ENCODE measurements at regions not wholly inside any gene's neighbourhood (a gene's known extent, or its start where the extent isn't known, plus 50 kb on each side); places are given as distances from the start of the nearest gene placed in this dataset.

DNA sequence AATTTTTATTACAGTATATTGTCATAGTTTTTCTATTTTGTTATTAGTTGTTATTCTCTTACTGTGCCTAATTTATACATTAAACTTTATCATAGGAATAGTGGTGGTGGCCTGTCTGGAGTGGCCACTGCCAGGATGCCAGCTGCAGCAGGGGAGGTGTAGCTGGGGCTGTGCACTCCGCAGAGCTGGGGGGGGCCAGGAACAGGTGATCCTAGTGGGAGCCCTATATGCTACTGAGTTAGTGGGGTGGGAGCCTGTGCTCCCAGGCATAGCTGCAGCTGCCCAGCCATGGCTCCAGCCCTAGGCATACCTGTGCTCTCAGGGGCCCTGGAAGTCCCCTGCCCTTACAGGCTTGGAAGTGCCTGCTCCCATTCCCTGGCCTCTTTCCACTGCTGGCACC, 638.1 kb upstream of the KCNMB2 start:
- H3K4me3 ChIP-seq (ENCODE audit: low read depth in 1 of 3, low read length in 3 of 3), result peak overlapping the region in 1 of 3 donors; percentile 15
- no peaks in the 10 kb centered on the region for H3K4me1 ChIP-seq (ENCODE audit: control insufficient read depth in 4 of 4, insufficient read depth in 4 of 4, low read length in 3 of 4)
- H3K36me3 ChIP-seq (ENCODE audit: control insufficient read depth in 4 of 4, insufficient read depth in 3 of 4, low read depth in 1 of 4, low read length in 3 of 4), result peaks cover 0 to 13% (median 5%) of the 10 kb centered on the region in 4 donors
- DNase-seq (ENCODE audit: low spot score), result no peak
- H3K27ac ChIP-seq (ENCODE audit: low read depth in 1 of 2, low read length in 2 of 2), result no peak overlapping the region
- no peaks in the 10 kb centered on the region for H3K27me3 ChIP-seq (ENCODE audit: control insufficient read depth in 4 of 4, insufficient read depth in 4 of 4, low read length in 3 of 4)
- TF ChIP-seq, protein P1, sequence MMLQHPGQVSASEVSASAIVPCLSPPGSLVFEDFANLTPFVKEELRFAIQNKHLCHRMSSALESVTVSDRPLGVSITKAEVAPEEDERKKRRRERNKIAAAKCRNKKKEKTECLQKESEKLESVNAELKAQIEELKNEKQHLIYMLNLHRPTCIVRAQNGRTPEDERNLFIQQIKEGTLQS (IDR thresholded peaks at IDR 0.05), result no peak
- TF ChIP-seq FOXA2 (IDR thresholded peaks at IDR 0.05), result no peak
- no peak for TF ChIP-seq FOXA1 (IDR thresholded peaks at IDR 0.05)
- TF ChIP-seq NR2F2 (IDR thresholded peaks at IDR 0.05), result no peak
- TF ChIP-seq, protein P2, sequence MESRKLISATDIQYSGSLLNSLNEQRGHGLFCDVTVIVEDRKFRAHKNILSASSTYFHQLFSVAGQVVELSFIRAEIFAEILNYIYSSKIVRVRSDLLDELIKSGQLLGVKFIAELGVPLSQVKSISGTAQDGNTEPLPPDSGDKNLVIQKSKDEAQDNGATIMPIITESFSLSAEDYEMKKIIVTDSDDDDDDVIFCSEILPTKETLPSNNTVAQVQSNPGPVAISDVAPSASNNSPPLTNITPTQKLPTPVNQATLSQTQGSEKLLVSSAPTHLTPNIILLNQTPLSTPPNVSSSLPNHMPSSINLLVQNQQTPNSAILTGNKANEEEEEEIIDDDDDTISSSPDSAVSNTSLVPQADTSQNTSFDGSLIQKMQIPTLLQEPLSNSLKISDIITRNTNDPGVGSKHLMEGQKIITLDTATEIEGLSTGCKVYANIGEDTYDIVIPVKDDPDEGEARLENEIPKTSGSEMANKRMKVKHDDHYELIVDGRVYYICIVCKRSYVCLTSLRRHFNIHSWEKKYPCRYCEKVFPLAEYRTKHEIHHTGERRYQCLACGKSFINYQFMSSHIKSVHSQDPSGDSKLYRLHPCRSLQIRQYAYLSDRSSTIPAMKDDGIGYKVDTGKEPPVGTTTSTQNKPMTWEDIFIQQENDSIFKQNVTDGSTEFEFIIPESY (IDR thresholded peaks at IDR 0.05), result no peak
- TF ChIP-seq HNF4A (conservative IDR thresholded peaks at IDR 0.05), result no peak
- no peak for TF ChIP-seq SP1 (IDR thresholded peaks at IDR 0.05)
- TF ChIP-seq, protein P3, sequence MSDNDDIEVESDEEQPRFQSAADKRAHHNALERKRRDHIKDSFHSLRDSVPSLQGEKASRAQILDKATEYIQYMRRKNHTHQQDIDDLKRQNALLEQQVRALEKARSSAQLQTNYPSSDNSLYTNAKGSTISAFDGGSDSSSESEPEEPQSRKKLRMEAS (IDR thresholded peaks at IDR 0.05), result no peak
- TF ChIP-seq EGR1 (IDR thresholded peaks at IDR 0.05; ENCODE audit: low read depth in 2 of 2), result no peak
- TF ChIP-seq RAD21 (IDR thresholded peaks at IDR 0.05), result no peak
- TF ChIP-seq HNF4G (IDR thresholded peaks at IDR 0.05), result no peak
- TF ChIP-seq, protein P4, sequence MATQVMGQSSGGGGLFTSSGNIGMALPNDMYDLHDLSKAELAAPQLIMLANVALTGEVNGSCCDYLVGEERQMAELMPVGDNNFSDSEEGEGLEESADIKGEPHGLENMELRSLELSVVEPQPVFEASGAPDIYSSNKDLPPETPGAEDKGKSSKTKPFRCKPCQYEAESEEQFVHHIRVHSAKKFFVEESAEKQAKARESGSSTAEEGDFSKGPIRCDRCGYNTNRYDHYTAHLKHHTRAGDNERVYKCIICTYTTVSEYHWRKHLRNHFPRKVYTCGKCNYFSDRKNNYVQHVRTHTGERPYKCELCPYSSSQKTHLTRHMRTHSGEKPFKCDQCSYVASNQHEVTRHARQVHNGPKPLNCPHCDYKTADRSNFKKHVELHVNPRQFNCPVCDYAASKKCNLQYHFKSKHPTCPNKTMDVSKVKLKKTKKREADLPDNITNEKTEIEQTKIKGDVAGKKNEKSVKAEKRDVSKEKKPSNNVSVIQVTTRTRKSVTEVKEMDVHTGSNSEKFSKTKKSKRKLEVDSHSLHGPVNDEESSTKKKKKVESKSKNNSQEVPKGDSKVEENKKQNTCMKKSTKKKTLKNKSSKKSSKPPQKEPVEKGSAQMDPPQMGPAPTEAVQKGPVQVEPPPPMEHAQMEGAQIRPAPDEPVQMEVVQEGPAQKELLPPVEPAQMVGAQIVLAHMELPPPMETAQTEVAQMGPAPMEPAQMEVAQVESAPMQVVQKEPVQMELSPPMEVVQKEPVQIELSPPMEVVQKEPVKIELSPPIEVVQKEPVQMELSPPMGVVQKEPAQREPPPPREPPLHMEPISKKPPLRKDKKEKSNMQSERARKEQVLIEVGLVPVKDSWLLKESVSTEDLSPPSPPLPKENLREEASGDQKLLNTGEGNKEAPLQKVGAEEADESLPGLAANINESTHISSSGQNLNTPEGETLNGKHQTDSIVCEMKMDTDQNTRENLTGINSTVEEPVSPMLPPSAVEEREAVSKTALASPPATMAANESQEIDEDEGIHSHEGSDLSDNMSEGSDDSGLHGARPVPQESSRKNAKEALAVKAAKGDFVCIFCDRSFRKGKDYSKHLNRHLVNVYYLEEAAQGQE (IDR thresholded peaks at IDR 0.05), result no peak
- no peak for TF ChIP-seq YY1 (IDR thresholded peaks at IDR 0.05)
- TF ChIP-seq GABPA (IDR thresholded peaks at IDR 0.05 in 1 of 2, conservative IDR thresholded peaks at IDR 0.05 in 1 of 2), result no peak
- no peak for TF ChIP-seq JUND (IDR thresholded peaks at IDR 0.05)
- TF ChIP-seq, protein P5, sequence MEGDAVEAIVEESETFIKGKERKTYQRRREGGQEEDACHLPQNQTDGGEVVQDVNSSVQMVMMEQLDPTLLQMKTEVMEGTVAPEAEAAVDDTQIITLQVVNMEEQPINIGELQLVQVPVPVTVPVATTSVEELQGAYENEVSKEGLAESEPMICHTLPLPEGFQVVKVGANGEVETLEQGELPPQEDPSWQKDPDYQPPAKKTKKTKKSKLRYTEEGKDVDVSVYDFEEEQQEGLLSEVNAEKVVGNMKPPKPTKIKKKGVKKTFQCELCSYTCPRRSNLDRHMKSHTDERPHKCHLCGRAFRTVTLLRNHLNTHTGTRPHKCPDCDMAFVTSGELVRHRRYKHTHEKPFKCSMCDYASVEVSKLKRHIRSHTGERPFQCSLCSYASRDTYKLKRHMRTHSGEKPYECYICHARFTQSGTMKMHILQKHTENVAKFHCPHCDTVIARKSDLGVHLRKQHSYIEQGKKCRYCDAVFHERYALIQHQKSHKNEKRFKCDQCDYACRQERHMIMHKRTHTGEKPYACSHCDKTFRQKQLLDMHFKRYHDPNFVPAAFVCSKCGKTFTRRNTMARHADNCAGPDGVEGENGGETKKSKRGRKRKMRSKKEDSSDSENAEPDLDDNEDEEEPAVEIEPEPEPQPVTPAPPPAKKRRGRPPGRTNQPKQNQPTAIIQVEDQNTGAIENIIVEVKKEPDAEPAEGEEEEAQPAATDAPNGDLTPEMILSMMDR (IDR thresholded peaks at IDR 0.05; ENCODE audit: low read depth, low read length, missing input control), result no peak
- H3K9me3 ChIP-seq (ENCODE audit: control insufficient read depth in 4 of 4, low read length in 3 of 4), result peaks cover 11 to 23% (median 16%) of the 10 kb centered on the region in 4 donors
- no peak overlapping the region for H3K9ac ChIP-seq (ENCODE audit: low read depth in 1 of 2, low read length in 2 of 2)
- WGBS, result 98% methylated on average over 1 of the region's 1 CpG
